ENCODE measurements at regions not wholly inside any gene's neighbourhood (a gene's known extent, or its start where the extent isn't known, plus 50 kb on each side); places are given as distances from the start of the nearest gene placed in this dataset.

DNA sequence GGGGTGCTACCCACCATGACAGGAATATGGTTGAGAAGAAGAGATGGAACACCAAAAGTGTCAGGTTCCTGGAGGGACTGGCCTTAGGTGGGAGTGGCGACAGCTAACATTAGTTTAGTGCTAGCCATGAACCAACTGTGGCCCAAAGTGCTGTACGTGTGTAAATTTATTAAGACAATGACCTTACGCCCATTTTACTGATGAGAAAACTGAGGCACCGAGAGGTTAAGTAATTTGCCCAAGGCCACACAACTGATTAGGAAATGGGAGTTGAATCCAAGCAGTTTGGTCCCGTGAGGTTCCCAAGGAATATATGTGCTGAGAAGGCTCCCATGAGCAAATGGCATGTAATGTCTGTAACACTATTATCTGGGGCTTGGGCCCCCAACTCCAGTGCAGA, 109.5 kb upstream of the SLC1A4 start:
- Histone ChIP-seq H3K4me1 (peaks cover 0 to 9% (median 2%) of the 10 kb centered on the region in 4 donors), H3K36me3 (no peaks in the 10 kb centered on the region), H3K9me3 (no peaks in the 10 kb centered on the region), H3K4me3 (no peak overlapping the region), H3K27ac (no peak overlapping the region), H3K27me3 (no peaks in the 10 kb centered on the region)
- WGBS, 2 donors: 89 to 90% methylated on average over 5 of the region's 5 CpGs
- DNase-seq: no peak
- intact Hi-C loops (cut with DNase I): no loop called here
- no peak for TF ChIP-seq EP300 (IDR thresholded peaks at IDR 0.05)
- no peak for TF ChIP-seq POLR2A (IDR thresholded peaks at IDR 0.05)
- TF ChIP-seq, protein P1, sequence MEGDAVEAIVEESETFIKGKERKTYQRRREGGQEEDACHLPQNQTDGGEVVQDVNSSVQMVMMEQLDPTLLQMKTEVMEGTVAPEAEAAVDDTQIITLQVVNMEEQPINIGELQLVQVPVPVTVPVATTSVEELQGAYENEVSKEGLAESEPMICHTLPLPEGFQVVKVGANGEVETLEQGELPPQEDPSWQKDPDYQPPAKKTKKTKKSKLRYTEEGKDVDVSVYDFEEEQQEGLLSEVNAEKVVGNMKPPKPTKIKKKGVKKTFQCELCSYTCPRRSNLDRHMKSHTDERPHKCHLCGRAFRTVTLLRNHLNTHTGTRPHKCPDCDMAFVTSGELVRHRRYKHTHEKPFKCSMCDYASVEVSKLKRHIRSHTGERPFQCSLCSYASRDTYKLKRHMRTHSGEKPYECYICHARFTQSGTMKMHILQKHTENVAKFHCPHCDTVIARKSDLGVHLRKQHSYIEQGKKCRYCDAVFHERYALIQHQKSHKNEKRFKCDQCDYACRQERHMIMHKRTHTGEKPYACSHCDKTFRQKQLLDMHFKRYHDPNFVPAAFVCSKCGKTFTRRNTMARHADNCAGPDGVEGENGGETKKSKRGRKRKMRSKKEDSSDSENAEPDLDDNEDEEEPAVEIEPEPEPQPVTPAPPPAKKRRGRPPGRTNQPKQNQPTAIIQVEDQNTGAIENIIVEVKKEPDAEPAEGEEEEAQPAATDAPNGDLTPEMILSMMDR (IDR thresholded peaks at IDR 0.05): no peak
- TF ChIP-seq POLR2AphosphoS5 (IDR thresholded peaks at IDR 0.05): no peak

DNA sequence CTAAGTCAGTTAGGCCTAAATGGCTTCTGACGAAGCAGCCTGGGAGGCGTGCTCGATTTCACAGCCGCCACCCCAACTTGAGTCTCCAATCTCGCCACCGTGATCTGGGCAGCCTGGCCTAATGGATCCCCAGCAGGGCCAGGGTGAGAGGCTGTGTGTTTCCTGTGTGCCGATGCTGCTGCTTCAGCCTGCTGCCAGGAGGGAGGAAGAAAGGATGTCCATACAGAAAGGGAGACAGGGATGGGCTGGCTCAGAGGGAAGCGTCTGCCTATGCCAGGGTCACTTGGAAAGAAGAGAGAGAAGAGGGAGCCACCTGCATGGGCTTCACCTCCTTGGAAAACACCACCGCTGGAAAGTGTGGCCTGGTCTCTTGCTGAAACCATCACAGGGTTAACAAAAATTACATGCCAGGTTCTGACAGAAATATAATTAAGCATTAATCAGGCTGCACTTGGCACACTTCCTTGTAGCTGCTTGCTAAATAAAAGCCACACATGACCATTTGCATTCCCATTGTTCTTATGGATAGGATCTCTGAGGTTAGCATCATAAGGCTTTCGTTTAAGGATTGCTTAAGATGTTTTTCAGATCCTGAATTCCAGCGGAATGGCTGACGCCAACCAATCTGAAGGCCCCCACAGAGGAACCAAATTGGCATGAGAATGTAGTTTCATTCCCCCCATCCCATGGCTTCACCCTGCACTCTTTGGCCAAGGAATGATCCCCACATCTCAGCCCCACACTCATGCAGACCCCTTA, 108.8 kb upstream of the SLC1A4 start:
- Histone ChIP-seq H3K27me3 (no peaks in the 10 kb centered on the region), H3K4me1 (peaks cover 0 to 9% (median 2%) of the 10 kb centered on the region in 4 donors), H3K27ac (no peak overlapping the region), H3K4me3 (no peak overlapping the region), H3K36me3 (no peaks in the 10 kb centered on the region), H3K9me3 (no peaks in the 10 kb centered on the region)
- WGBS, 2 donors: 86 to 88% methylated on average over 12 of the region's 12 CpGs
- no peak for DNase-seq
- intact Hi-C loops (cut with DNase I): no loop called here
- TF ChIP-seq, protein P1 (IDR thresholded peaks at IDR 0.05): no peak
- TF ChIP-seq EP300 (IDR thresholded peaks at IDR 0.05) (no peak), POLR2A (IDR thresholded peaks at IDR 0.05) (no peak), POLR2AphosphoS5 (IDR thresholded peaks at IDR 0.05) (no peak)

DNA sequence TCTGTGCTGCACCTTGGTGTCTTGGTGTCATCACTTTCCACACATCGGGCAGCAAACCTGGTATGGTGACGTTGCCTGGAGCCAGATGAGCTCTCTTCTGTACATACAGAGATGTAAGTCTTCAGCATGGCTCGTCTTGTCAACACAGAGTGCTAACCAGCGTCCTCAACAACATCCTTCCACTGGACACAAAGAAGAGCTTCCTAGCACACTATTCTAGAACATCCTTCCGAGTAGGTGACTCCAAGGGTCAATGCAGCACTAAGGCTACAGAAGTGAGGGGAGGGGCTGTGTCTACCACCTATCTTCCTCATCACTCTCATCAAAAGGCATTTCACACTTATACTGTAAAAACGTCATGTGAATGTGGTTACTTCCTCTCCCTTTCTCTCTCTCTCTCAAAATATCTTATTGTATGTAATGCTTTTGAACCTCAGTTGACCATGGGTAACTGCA, 108.1 kb upstream of the SLC1A4 start:
- peaks cover 0 to 9% (median under 1%) of the 10 kb centered on the region in 4 donors for H3K4me1 ChIP-seq
- no peak for DNase-seq
- WGBS, 2 donors: 84 to 86% methylated on average over 6 of the region's 6 CpGs
- TF ChIP-seq EP300 (IDR thresholded peaks at IDR 0.05) (no peak), POLR2AphosphoS5 (IDR thresholded peaks at IDR 0.05) (no peak), POLR2A (IDR thresholded peaks at IDR 0.05) (no peak)
- TF ChIP-seq, protein P1 (IDR thresholded peaks at IDR 0.05): no peak
- intact Hi-C loops (cut with DNase I): no loop called here
- no peaks in the 10 kb centered on the region for H3K27me3 ChIP-seq
- no peaks in the 10 kb centered on the region for H3K36me3 ChIP-seq
- no peaks in the 10 kb centered on the region for H3K9me3 ChIP-seq
- no peak overlapping the region for H3K4me3 ChIP-seq
- no peak overlapping the region for H3K27ac ChIP-seq

DNA sequence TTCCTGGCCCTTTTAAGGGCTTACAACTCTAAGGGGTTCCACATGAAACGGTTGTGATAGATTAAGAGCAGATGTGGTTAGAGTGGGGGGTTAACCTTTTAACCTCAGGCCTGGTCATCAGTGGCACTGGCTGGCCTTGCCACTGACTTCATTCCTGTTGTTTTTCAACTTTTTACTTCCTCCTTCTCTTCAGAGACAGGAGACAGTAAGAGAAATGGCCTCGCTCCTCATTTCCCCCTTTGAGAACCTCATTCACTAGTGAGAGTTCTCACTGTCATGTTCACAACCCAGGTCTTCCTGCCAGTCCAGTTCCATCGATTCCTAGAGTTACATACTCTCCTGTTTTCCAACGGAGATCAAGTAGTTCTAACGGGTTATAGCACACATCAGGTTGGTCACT, 101.6 kb upstream of the SLC1A4 start:
- intact Hi-C loops (cut with DNase I): no loop called here
- Histone ChIP-seq H3K4me1 (no peaks in the 10 kb centered on the region), H3K9me3 (peaks cover 0 to 6% (median 0%) of the 10 kb centered on the region in 4 donors), H3K36me3 (no peaks in the 10 kb centered on the region), H3K4me3 (no peak overlapping the region), H3K27me3 (no peaks in the 10 kb centered on the region), H3K27ac (no peak overlapping the region)
- DNase-seq: no peak
- no peak for TF ChIP-seq EP300 (IDR thresholded peaks at IDR 0.05)
- TF ChIP-seq POLR2AphosphoS5 (IDR thresholded peaks at IDR 0.05): no peak
- TF ChIP-seq, protein P1 (IDR thresholded peaks at IDR 0.05): no peak
- no peak for TF ChIP-seq POLR2A (IDR thresholded peaks at IDR 0.05)
- 91 to 95% methylated on average over 5 of the region's 5 CpGs for WGBS, 2 donors

Measured in sigmoid colon (tissue), 6 donors.